D721Med (cell line): ENCODE measurements at regions not wholly inside any gene's neighbourhood (a gene's known extent, or its start where the extent isn't known, plus 50 kb on each side); places are given as distances from the start of the nearest gene placed in this dataset.

ENCODE experiments used
- DNase-seq: peaks from one replicate; pipeline ENCODE4 v3.0.0; 2011; ENCODE audit warnings: low spot score; ENCODE audit not compliant: insufficient read length
- FAIRE-seq: peaks from 2 replicates; lab custom pipeline; 2011; peaks lifted over from hg19 to GRCh38; lab: Jason Lieb, UNC
- TF ChIP-seq, protein P1 (sequence below): IDR thresholded peaks from 2 replicates; pipeline ENCODE4 v1.5.1; 2012; ENCODE audit warnings: mild to moderate bottlenecking, control low read depth; ENCODE audit not compliant: insufficient read depth; ENCODE audit errors: missing control alignments

DNA sequence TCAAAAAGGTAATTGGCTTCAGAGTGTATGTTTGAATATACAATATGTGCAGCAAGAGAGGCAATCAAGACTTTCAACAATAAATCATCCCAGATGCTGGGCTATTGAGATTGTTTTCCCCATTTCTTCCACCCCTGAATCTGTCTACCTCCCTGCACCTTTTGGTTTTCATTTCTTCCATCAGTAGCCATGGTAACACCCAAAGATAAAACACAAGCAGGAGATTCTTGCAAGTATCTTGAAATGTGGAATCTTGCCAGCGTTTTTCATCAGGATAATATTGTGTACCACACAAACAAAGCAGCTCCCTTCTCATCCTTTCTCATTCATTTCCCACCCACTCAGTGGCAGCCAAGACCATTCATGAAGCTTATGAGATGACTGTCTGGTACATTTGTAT is 73.0 kb upstream of the NRSN1 start:
- TF ChIP-seq, protein P1, sequence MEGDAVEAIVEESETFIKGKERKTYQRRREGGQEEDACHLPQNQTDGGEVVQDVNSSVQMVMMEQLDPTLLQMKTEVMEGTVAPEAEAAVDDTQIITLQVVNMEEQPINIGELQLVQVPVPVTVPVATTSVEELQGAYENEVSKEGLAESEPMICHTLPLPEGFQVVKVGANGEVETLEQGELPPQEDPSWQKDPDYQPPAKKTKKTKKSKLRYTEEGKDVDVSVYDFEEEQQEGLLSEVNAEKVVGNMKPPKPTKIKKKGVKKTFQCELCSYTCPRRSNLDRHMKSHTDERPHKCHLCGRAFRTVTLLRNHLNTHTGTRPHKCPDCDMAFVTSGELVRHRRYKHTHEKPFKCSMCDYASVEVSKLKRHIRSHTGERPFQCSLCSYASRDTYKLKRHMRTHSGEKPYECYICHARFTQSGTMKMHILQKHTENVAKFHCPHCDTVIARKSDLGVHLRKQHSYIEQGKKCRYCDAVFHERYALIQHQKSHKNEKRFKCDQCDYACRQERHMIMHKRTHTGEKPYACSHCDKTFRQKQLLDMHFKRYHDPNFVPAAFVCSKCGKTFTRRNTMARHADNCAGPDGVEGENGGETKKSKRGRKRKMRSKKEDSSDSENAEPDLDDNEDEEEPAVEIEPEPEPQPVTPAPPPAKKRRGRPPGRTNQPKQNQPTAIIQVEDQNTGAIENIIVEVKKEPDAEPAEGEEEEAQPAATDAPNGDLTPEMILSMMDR, result no peak
- FAIRE-seq, result no peak
- no peak for DNase-seq

DNA sequence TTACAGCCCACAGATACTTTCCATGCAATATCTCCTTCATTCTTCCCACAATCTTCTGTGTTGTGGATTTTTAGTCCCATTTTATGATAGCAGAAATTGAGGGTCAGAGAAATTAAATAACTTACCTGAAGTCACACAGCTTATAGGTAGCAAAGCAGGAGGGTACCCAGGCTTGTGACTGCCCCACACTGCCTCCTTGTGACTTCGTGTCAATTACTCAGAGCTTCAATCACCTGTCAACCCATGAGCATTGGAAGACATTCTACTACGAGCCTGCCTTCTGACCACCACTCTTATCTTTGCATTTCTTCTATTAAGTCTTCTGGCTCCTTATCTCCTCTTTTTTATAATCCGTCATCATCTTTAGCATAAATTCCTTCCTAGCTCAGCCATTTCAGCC is 71.6 kb upstream of the NRSN1 start:
- DNase-seq (no peak), FAIRE-seq (no peak)
- TF ChIP-seq, protein P1, result no peak

DNA sequence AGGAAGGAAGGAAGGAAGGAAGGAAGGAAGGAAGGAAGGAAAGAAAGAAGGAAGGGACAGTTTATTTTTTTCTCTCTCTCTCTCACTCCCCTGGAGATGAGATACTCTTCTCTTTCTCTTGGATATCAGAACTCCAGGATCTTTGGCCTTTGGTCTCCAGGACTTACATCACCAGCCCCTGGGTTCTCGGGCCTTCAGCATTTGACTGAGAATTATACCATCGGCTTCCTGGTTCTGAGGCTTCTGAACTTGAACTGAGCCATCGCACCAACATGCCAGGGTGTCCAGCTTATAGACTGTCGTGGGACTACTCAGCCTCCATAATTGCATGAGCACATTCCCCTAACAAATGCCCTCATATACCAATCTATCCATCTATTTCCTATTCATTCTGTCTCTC is 69.4 kb upstream of the NRSN1 start:
- DNase-seq (no peak), FAIRE-seq (no peak)
- TF ChIP-seq, protein P1, result no peak

DNA sequence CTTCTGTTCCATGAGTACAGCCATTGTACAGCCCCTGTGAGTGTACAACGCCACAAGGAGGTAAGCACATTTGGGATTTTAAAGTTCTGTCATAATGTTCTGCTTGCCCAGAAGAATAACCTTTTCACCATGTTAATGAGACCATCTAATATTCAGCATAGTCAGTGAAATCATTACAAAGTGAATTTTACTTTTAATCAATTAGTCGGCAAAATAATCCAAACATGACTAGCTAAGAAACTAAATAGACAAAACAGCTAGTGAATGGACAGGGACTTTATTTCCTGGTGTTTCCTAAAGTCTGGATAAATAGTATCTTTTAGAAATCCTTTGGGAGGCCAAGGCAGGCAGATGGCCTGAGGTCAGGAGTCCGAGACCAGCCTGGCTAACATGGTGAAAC is 69.0 kb upstream of the NRSN1 start:
- no peak for DNase-seq
- TF ChIP-seq, protein P1, result no peak
- FAIRE-seq, result no peak

DNA sequence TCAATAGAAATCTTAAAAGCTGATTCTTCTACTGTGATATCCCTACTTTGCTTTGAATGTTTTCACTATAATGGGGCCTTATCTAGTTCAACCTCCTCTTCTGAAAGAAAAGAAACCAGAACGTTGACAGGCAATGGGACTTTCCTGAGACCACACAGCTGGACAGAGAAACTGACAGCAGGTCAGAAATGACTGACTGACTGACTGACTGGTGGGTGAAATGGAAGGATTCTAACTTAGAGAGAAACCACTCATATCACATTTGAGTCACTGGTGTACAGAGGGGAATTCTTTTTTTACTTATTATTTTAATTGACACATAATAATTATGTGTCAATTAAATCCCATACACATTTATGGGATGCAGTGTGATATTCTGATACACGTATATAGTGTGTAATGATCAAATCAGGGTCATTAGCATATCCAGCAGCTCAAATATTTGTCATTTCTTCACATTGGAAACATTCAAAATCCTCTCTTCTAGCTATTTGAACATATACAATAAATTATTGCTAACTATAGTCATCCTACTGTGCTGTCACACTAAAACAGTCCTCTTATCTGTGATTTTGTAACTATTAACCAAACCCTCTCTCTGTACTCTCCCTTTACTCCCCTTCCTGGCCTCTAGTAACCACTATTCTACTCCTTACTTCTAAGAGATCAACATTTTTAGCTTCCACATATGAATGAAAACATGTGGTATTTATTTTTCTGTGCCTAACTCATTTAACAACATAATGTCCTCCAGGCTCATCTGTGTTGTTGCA is 64.8 kb upstream of the NRSN1 start:
- DNase-seq (no peak), FAIRE-seq (no peak)
- TF ChIP-seq, protein P1, result no peak

DNA sequence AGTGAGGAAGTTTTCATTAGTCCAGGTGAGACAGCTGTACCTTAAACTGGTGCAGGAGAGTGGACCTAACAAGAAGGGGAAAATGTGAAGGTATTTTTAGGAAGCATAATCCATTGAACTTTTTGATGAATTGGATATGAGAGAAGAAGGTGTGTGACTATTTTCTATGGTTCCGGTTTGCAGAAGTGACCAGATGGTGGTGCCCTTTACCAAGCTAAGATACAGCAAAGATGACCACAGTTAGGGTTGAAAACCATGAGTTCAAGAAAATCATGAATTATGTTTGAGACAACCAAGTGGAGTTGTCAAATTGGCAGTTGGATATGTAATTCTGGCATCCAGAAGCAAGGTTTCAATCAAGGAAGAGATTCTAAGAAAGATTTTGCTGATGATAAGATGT is 61.9 kb upstream of the NRSN1 start:
- FAIRE-seq (peak; percentile 73), DNase-seq (no peak)
- TF ChIP-seq, protein P1, result peak; percentile 74

DNA sequence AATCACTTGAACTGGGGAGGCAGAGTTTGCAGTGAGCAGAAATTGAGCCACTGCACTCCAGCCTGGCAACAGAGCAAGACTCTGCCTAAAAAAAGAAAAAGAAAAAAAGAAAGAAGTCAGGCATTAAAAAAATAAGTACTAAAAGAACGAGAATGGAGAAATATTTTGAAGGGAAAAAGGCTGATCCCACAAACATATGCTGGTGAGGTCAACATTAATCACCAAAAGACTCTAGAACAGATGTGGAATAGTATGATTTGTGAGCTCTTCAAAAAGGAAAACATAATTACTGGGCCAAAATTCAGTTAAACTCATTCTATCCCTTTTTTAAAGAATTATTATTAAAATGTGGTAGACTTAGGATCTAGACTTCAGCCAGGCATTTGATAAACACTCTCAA is 61.2 kb upstream of the NRSN1 start:
- FAIRE-seq (no peak), DNase-seq (no peak)
- TF ChIP-seq, protein P1, result no peak
